ENCODE measurements at regions not wholly inside any gene's neighbourhood (a gene's known extent, or its start where the extent isn't known, plus 50 kb on each side); places are given as distances from the start of the nearest gene placed in this dataset.
A peak's percentile ranks its signal among the peaks of the same experiment; 100 is the strongest.
"Not testable (repeated sequence)": the region's sequence is repeated elsewhere in the genome, so short reads cannot be mapped to it uniquely, and the experiment has no call there.

- H3K27ac Mint-ChIP-seq, result no peak overlapping the region
- H3K4me1 Mint-ChIP-seq, result peaks cover under 1% of the 10 kb centered on the region
- H3K36me3 Mint-ChIP-seq (ENCODE audit: low read depth), result no peaks in the 10 kb centered on the region
- H3K4me3 Mint-ChIP-seq, result no peak overlapping the region
- TF ChIP-seq, protein P1, sequence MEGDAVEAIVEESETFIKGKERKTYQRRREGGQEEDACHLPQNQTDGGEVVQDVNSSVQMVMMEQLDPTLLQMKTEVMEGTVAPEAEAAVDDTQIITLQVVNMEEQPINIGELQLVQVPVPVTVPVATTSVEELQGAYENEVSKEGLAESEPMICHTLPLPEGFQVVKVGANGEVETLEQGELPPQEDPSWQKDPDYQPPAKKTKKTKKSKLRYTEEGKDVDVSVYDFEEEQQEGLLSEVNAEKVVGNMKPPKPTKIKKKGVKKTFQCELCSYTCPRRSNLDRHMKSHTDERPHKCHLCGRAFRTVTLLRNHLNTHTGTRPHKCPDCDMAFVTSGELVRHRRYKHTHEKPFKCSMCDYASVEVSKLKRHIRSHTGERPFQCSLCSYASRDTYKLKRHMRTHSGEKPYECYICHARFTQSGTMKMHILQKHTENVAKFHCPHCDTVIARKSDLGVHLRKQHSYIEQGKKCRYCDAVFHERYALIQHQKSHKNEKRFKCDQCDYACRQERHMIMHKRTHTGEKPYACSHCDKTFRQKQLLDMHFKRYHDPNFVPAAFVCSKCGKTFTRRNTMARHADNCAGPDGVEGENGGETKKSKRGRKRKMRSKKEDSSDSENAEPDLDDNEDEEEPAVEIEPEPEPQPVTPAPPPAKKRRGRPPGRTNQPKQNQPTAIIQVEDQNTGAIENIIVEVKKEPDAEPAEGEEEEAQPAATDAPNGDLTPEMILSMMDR (IDR thresholded peaks at IDR 0.05), result no peak
- DNase-seq, result no peak
- H3K27me3 Mint-ChIP-seq (ENCODE audit: low read depth, poor library complexity), result no peaks in the 10 kb centered on the region
- no peaks in the 10 kb centered on the region for H3K9me3 Mint-ChIP-seq
Observed at GRCh38 chr13:90938848-90939247, 408.6 kb upstream of the MIR17HG start.

GRCh38 chr13:90943946-90944345 is 403.5 kb upstream of the MIR17HG start:
- H3K27me3 Mint-ChIP-seq (ENCODE audit: low read depth, poor library complexity), result no peaks in the 10 kb centered on the region
- TF ChIP-seq, protein P1 (IDR thresholded peaks at IDR 0.05), result no peak
- DNase-seq, result no peak
- no peak overlapping the region for H3K4me3 Mint-ChIP-seq
- peaks cover 7% of the 10 kb centered on the region for H3K9me3 Mint-ChIP-seq
- peaks cover 5% of the 10 kb centered on the region for H3K4me1 Mint-ChIP-seq
- H3K36me3 Mint-ChIP-seq (ENCODE audit: low read depth), result no peaks in the 10 kb centered on the region
- no peak overlapping the region for H3K27ac Mint-ChIP-seq

DNA sequence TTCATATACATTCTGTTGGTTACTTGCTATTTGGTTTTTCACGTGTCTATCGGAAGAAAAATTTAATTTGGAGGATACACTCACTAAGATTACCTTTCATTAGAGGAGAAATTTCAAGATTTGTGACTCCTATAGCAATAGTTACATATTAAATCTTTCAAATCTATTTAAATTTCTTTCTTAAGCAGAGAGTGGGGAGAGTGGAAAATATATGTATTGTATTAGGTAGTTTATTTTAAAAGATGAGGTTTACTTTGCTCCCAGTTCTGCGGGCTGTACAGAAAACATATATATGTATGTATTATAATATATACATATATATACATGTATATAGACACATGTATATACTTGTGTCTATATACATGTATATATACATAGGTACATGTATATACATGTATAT is 402.3 kb upstream of the MIR17HG start:
- not testable (repeated sequence) for DNase-seq; H3K9me3 Mint-ChIP-seq; H3K27ac Mint-ChIP-seq; H3K36me3 Mint-ChIP-seq (ENCODE audit: low read depth); H3K4me1 Mint-ChIP-seq; H3K4me3 Mint-ChIP-seq; H3K27me3 Mint-ChIP-seq (ENCODE audit: low read depth, poor library complexity)

- H3K4me1 Mint-ChIP-seq; H3K4me3 Mint-ChIP-seq; H3K27me3 Mint-ChIP-seq (ENCODE audit: low read depth, poor library complexity); H3K36me3 Mint-ChIP-seq (ENCODE audit: low read depth); H3K9me3 Mint-ChIP-seq; DNase-seq: not testable (repeated sequence)
- peak overlapping the region; percentile 33 for H3K27ac Mint-ChIP-seq
Observed at GRCh38 chr13:90946125-90946524, 401.4 kb upstream of the MIR17HG start.

- Mint-ChIP-seq H3K36me3 (ENCODE audit: low read depth) (no peaks in the 10 kb centered on the region), H3K27me3 (ENCODE audit: low read depth, poor library complexity) (no peaks in the 10 kb centered on the region), H3K27ac (no peak overlapping the region), H3K9me3 (peaks cover 7% of the 10 kb centered on the region), H3K4me1 (peaks cover 5% of the 10 kb centered on the region), H3K4me3 (no peak overlapping the region)
- DNase-seq, result no peak
- TF ChIP-seq, protein P1 (IDR thresholded peaks at IDR 0.05), result no peak
Observed at GRCh38 chr13:90947976-90948375, 399.5 kb upstream of the MIR17HG start.

DNA sequence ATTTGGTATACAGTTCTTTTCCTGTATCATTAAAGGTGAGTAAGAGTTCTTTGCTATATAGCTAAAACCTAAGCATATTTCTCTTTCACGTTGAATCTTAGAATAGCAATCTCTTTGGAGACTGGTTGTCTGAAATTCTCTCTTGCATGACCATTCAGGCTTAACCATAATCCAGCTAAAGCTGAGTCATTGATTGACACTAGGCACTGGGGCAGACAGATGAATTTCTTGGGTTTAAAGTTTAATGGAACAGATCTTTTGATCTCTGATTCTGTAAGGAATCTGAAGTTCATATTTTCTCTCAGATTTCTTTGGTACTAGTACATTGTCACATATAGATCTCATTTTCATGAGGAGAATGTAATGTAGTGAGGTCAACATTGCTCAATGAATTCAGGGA is 397.3 kb upstream of the MIR17HG start:
- peaks cover 7% of the 10 kb centered on the region for H3K9me3 Mint-ChIP-seq
- H3K27ac Mint-ChIP-seq, result no peak overlapping the region
- DNase-seq, result no peak
- H3K4me1 Mint-ChIP-seq, result no peaks in the 10 kb centered on the region
- H3K36me3 Mint-ChIP-seq (ENCODE audit: low read depth), result no peaks in the 10 kb centered on the region
- H3K4me3 Mint-ChIP-seq, result no peak overlapping the region
- H3K27me3 Mint-ChIP-seq (ENCODE audit: low read depth, poor library complexity), result no peaks in the 10 kb centered on the region
- TF ChIP-seq, protein P1 (IDR thresholded peaks at IDR 0.05), result no peak

- H3K36me3 Mint-ChIP-seq (ENCODE audit: low read depth), result no peaks in the 10 kb centered on the region
- peaks cover 7% of the 10 kb centered on the region for H3K9me3 Mint-ChIP-seq
- H3K27me3 Mint-ChIP-seq (ENCODE audit: low read depth, poor library complexity), result no peaks in the 10 kb centered on the region
- H3K4me1 Mint-ChIP-seq, result no peaks in the 10 kb centered on the region
- DNase-seq, result no peak
- no peak overlapping the region for H3K27ac Mint-ChIP-seq
- H3K4me3 Mint-ChIP-seq, result no peak overlapping the region
- TF ChIP-seq, protein P1 (IDR thresholded peaks at IDR 0.05), result no peak
Observed at GRCh38 chr13:90951663-90952062, 395.8 kb upstream of the MIR17HG start.
